ENCODE measurements at regions not wholly inside any gene's neighbourhood (a gene's known extent, or its start where the extent isn't known, plus 50 kb on each side); places are given as distances from the start of the nearest gene placed in this dataset.

GRCh38 chr9:117815948-117816347 is 111.7 kb downstream of the TLR4 start:
- no peak for TF ChIP-seq CTCF (IDR thresholded peaks at IDR 0.05 in 2 of 3, conservative IDR thresholded peaks at IDR 0.05 in 1 of 3; ENCODE audit: control insufficient read depth in 2 of 3, extremely low read depth in 1 of 3, insufficient read depth in 1 of 3, low read depth in 3 of 3, low read length in 3 of 3)
- TF ChIP-seq MEF2A (IDR thresholded peaks at IDR 0.05; ENCODE audit: insufficient read depth, low read depth, low read length), result no peak
- TF ChIP-seq SUPT20H (IDR thresholded peaks at IDR 0.05; ENCODE audit: borderline replicate concordance, control insufficient read depth, low read depth, low read length), result no peak
- TF ChIP-seq GABPA (IDR thresholded peaks at IDR 0.05; ENCODE audit: low read depth), result no peak
- no peak for TF ChIP-seq SREBF2 (IDR thresholded peaks at IDR 0.05; ENCODE audit: low read length)
- no peak for TF ChIP-seq TARDBP (IDR thresholded peaks at IDR 0.05; ENCODE audit: borderline replicate concordance)
- no peak for TF ChIP-seq SPI1 (IDR thresholded peaks at IDR 0.05; ENCODE audit: borderline replicate concordance, insufficient read depth, low read depth, low read length)
- TF ChIP-seq CREM (IDR thresholded peaks at IDR 0.05; ENCODE audit: low read depth), result no peak

Data from GM12878 (cell line).